ENCODE measurements at regions not wholly inside any gene's neighbourhood (a gene's known extent, or its start where the extent isn't known, plus 50 kb on each side); places are given as distances from the start of the nearest gene placed in this dataset.

- no peaks in the 10 kb centered on the region for H3K36me3 ChIP-seq
- no peaks in the 10 kb centered on the region for H3K4me1 ChIP-seq
- H3K9me3 ChIP-seq: no peaks in the 10 kb centered on the region
- WGBS, 2 donors (ENCODE audit: low coverage in 1 of 2): 33 to 55% methylated on average over 1 to 2 of the region's 2 CpGs
- no peak overlapping the region for H3K27ac ChIP-seq
- H3K27me3 ChIP-seq: no peaks in the 10 kb centered on the region
- no peak for ATAC-seq
- TF ChIP-seq POLR2A (IDR thresholded peaks at IDR 0.05) (no peak), EP300 (IDR thresholded peaks at IDR 0.05) (no peak), POLR2AphosphoS5 (IDR thresholded peaks at IDR 0.05) (no peak)
- TF ChIP-seq, protein P1, sequence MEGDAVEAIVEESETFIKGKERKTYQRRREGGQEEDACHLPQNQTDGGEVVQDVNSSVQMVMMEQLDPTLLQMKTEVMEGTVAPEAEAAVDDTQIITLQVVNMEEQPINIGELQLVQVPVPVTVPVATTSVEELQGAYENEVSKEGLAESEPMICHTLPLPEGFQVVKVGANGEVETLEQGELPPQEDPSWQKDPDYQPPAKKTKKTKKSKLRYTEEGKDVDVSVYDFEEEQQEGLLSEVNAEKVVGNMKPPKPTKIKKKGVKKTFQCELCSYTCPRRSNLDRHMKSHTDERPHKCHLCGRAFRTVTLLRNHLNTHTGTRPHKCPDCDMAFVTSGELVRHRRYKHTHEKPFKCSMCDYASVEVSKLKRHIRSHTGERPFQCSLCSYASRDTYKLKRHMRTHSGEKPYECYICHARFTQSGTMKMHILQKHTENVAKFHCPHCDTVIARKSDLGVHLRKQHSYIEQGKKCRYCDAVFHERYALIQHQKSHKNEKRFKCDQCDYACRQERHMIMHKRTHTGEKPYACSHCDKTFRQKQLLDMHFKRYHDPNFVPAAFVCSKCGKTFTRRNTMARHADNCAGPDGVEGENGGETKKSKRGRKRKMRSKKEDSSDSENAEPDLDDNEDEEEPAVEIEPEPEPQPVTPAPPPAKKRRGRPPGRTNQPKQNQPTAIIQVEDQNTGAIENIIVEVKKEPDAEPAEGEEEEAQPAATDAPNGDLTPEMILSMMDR (IDR thresholded peaks at IDR 0.05): no peak
- no peak overlapping the region for H3K4me3 ChIP-seq
Measured at GRCh38 chr3:164040991-164041390, 1037.3 kb downstream of the SI start.

DNA sequence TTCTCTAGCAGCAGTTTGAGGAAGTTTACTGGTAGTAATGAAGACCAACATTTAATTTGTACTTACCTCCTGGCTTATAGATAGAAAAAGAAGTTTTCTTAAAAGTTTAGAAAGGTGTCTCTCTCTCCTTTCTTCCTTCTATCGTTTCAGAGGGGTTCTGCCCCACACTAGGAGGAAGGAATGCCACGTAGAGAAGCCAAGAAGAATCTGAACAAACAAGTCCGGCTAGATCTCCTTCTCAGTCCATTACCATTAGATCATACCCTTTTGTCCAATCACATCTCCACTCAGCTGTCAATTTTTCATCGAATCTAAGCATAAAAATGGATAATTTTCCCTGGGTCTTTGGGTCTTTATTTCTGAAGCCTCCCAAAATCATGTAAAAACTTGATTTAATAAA lies 1048.1 kb downstream of the SI start:
- Histone ChIP-seq H3K9me3 (no peaks in the 10 kb centered on the region), H3K4me1 (no peaks in the 10 kb centered on the region), H3K4me3 (no peak overlapping the region), H3K36me3 (no peaks in the 10 kb centered on the region), H3K27me3 (no peaks in the 10 kb centered on the region), H3K27ac (no peak overlapping the region)
- 71 to 84% methylated on average over 4 of the region's 4 CpGs for WGBS, 2 donors (ENCODE audit: low coverage in 1 of 2)
- no peak for ATAC-seq
- TF ChIP-seq POLR2A (IDR thresholded peaks at IDR 0.05) (no peak), EP300 (IDR thresholded peaks at IDR 0.05) (no peak)

DNA sequence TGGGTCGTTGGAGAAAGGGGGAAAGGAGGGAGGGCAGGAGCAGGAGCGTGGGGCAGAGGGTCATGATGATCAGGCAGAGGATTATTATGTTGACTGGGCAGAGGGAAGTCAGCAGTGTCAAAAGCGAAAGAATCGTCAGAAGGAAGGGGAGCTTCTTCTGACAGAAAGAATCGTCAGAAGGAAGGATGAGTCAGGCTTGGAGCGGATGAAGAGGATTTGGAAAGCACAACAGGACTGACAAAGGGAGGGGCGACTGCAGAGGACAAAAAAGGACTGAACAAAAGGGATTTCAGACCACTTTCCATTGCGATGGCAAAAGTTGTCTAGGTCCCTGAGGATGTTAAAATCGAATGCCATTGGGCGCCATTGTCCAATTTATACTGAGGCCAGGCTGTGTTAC lies 1053.5 kb downstream of the SI start:
- WGBS, 2 donors (ENCODE audit: low coverage in 1 of 2): 83 to 85% methylated on average over 9 to 10 of the region's 10 CpGs
- ATAC-seq: no peak
- no peaks in the 10 kb centered on the region for H3K36me3 ChIP-seq

DNA sequence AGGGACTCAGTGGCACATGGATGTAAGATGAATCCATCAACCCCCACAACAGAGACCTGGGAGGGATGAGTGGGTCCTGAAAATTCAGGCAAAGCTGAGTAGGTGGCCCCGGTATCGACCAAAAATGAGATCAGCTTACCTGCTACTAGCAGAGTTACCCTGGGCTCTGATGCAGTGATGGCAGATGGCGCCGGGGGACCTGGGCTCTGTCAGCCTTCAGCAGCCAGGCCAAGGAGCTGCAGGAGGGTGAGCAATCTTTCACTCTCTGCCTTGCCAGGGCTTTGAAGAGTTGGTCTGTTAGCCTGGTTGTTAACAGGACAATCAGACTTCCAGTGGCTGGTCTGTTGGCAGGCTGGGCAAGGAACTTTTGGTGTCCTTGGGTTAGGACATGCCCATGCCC lies 1054.8 kb downstream of the SI start:
- Histone ChIP-seq H3K36me3 (no peaks in the 10 kb centered on the region), H3K9me3 (no peaks in the 10 kb centered on the region), H3K27me3 (no peaks in the 10 kb centered on the region), H3K4me1 (no peaks in the 10 kb centered on the region), H3K27ac (no peak overlapping the region), H3K4me3 (no peak overlapping the region)
- WGBS, 2 donors (ENCODE audit: low coverage in 1 of 2): 92 to 95% methylated on average over 2 to 3 of the region's 4 CpGs
- no peak for ATAC-seq
- TF ChIP-seq POLR2A (IDR thresholded peaks at IDR 0.05): no peak

More for the DNA sequence above, 1053.5 kb downstream of the SI start:
- H3K9me3 ChIP-seq: no peaks in the 10 kb centered on the region
- no peak overlapping the region for H3K27ac ChIP-seq
- H3K4me3 ChIP-seq: no peak overlapping the region
- H3K4me1 ChIP-seq: no peaks in the 10 kb centered on the region
- no peak for TF ChIP-seq POLR2AphosphoS5 (IDR thresholded peaks at IDR 0.05)
- TF ChIP-seq, protein P1 (IDR thresholded peaks at IDR 0.05): no peak
- no peak for TF ChIP-seq POLR2A (IDR thresholded peaks at IDR 0.05)
- no peak for TF ChIP-seq EP300 (IDR thresholded peaks at IDR 0.05)
- H3K27me3 ChIP-seq: no peaks in the 10 kb centered on the region

DNA sequence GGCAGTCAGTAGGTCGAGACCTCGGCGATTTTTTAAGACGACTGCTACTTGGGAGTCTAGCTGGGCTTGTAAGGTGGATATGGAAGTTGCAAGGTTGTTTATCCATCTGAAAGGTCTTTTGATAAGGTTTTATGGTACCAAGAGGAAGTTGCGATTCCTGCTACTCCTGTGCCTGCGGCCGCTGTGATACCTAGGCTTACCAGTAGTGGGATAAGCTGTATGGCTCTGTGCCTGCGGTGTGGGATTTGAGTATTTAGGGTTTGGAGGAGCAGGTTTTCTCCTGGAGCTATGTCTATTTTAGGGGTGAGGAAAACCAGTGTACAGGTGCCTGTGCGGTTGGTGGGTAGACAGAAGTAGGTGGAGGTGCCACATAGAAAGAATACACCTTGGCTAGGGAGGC lies 1059.8 kb downstream of the SI start:
- TF ChIP-seq POLR2AphosphoS5 (IDR thresholded peaks at IDR 0.05) (no peak), POLR2A (IDR thresholded peaks at IDR 0.05) (no peak), EP300 (IDR thresholded peaks at IDR 0.05) (no peak)
- TF ChIP-seq, protein P1 (IDR thresholded peaks at IDR 0.05): no peak
- Histone ChIP-seq H3K27ac (no peak overlapping the region), H3K36me3 (no peaks in the 10 kb centered on the region), H3K27me3 (no peaks in the 10 kb centered on the region), H3K4me1 (no peaks in the 10 kb centered on the region), H3K4me3 (no peak overlapping the region), H3K9me3 (no peaks in the 10 kb centered on the region)
- 95 to 100% methylated on average over 1 to 8 of the region's 9 CpGs for WGBS, 2 donors (ENCODE audit: low coverage in 1 of 2)
- ATAC-seq: no peak

- H3K27me3 ChIP-seq: no peaks in the 10 kb centered on the region
- ATAC-seq: no peak
- TF ChIP-seq EP300 (IDR thresholded peaks at IDR 0.05) (no peak), POLR2AphosphoS5 (IDR thresholded peaks at IDR 0.05) (no peak), POLR2A (IDR thresholded peaks at IDR 0.05) (no peak)
- TF ChIP-seq, protein P1 (IDR thresholded peaks at IDR 0.05): no peak
- H3K4me1 ChIP-seq: no peaks in the 10 kb centered on the region
- H3K27ac ChIP-seq: no peak overlapping the region
- H3K9me3 ChIP-seq: no peaks in the 10 kb centered on the region
- no peaks in the 10 kb centered on the region for H3K36me3 ChIP-seq
- 67 to 88% methylated on average over 1 of the region's 1 CpG for WGBS, 2 donors (ENCODE audit: low coverage in 1 of 2)
- no peak overlapping the region for H3K4me3 ChIP-seq
Measured at GRCh38 chr3:164007765-164008164, 1070.5 kb downstream of the SI start.

Measured in gastroesophageal sphincter (tissue), 4 donors.